Central memory CD8-positive, alpha-beta T cell (primary cell): ENCODE measurements at regions not wholly inside any gene's neighbourhood (a gene's known extent, or its start where the extent isn't known, plus 50 kb on each side); places are given as distances from the start of the nearest gene placed in this dataset.
"Not testable (repeated sequence)": the region's sequence is repeated elsewhere in the genome, so short reads cannot be mapped to it uniquely, and the experiment has no call there.

Experiments used
- ATAC-seq: fragments of 150-1000 bp; cut with Tn5 transposase; replicated peaks from 2 replicates; pipeline ENCODE4 v1.10.0; 2022; ENCODE audit warnings: mild to moderate bottlenecking, moderate FRiP score, moderate number of reproducible peaks; ENCODE audit not compliant: poor library complexity, severe bottlenecking; ENCODE audit errors: extremely low read depth
- DNase-seq, 2 donors: peaks; one replicate each; pipeline ENCODE4 v3.0.0; 2021; ENCODE audit warnings: low spot score in 2 of 2
- H3K27ac Mint-ChIP-seq: one replicate; pipeline ENCODE4 v1.8.0; 2022; ENCODE audit warnings: low read depth, mild to moderate bottlenecking, moderate library complexity, mixed read lengths
- H3K27me3 Mint-ChIP-seq: one replicate; pipeline ENCODE4 v1.8.0; 2022; ENCODE audit warnings: mixed read lengths
- H3K36me3 Mint-ChIP-seq: one replicate; pipeline ENCODE4 v1.8.0; 2022; ENCODE audit warnings: mild to moderate bottlenecking, moderate library complexity, mixed read lengths; ENCODE audit not compliant: insufficient read depth
- H3K4me1 Mint-ChIP-seq: one replicate; pipeline ENCODE4 v1.8.0; 2022; ENCODE audit warnings: mixed read lengths
- H3K4me3 Mint-ChIP-seq: one replicate; pipeline ENCODE4 v1.8.0; 2022; ENCODE audit warnings: mild to moderate bottlenecking, moderate library complexity, mixed read lengths
- H3K9me3 Mint-ChIP-seq: one replicate; pipeline ENCODE4 v1.8.0; 2022; ENCODE audit warnings: mixed read lengths

DNA sequence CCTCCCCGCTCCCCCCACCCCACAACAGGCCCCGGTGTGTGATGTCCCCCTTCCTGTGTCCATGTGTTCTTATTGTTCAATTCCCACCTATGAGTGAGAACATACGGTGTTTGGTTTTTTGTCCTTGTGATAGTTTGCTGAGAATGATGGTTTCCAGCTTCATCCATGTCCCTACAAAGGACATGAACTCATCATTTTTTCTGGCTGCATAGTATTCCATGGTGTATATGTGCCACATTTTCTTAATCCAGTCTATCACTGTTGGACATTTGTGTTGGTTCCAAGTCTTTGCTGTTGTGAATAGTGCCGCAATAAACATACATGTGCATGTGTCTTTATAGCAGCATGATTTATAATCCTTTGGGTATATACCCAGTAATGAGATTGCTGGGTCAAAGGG, 104.3 kb downstream of the MTPN start:
- not testable (repeated sequence) for H3K4me1 Mint-ChIP-seq, H3K9me3 Mint-ChIP-seq, ATAC-seq, H3K27ac Mint-ChIP-seq, H3K4me3 Mint-ChIP-seq, DNase-seq, H3K36me3 Mint-ChIP-seq
- peaks cover 34% of the 10 kb centered on the region for H3K27me3 Mint-ChIP-seq

DNA sequence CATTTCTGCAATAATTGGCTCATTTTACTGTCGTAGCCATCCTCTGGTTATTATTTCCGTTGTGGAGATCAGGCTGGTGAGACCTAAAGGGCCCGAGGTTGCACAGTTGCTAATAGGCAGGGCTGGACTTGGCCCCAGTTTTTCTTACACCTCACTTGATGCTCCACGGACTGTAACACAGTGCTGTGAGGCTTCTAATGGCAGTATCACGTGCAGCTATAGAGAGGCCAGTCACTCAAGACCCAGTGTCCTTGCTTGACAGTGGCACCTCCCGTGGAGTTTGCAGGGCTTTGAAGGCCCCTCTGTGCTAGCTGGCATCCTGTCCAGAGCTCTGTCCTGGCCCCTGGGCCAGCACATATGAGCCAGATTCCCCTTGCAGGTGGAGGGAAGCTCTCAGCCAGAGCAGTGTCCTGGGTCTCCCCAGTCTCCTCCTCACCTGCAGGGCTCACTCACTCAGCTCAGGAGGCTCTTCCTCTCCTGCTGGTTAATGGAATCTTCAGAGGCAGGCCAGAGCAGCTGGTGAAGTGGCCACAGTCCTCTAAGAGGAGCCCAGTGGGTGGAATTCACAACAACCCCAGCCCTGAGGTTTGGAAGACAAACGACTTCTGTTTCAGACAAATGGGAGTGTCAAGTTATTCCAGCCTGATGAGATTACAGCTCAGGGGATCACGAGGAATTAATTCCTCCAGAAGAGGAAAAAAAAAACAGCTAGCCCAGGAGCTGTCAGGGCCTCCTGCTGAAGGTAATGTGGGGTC, 114.2 kb upstream of the FAM180A start:
- H3K4me3 Mint-ChIP-seq: no peak overlapping the region
- no peaks in the 10 kb centered on the region for H3K4me1 Mint-ChIP-seq
- DNase-seq (no peak), ATAC-seq (no peak)
- no peaks in the 10 kb centered on the region for H3K9me3 Mint-ChIP-seq
- no peaks in the 10 kb centered on the region for H3K27me3 Mint-ChIP-seq
- no peaks in the 10 kb centered on the region for H3K36me3 Mint-ChIP-seq
- H3K27ac Mint-ChIP-seq: no peak overlapping the region

DNA sequence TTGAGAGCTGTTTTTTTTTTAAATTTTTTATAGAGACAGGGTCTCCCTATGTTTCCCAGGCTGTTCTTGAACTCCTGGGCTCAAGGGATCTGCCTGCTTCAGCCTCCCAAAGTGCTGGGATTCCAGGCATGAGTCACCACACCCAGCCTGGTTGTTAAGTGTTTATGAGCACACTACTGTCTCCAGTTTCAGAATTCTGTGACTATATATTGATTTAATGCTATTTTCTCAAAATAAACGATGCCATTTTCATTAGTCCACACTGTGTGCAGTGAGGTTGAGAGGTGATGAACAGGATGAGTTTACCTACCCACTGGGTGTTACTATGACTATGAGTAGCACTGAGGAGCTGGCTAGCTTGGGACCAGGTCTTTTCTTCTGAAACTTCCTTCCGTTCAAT, 110.9 kb upstream of the FAM180A start:
- Mint-ChIP-seq H3K9me3 (no peaks in the 10 kb centered on the region), H3K4me1 (peaks cover 6% of the 10 kb centered on the region), H3K27me3 (no peaks in the 10 kb centered on the region), H3K27ac (no peak overlapping the region), H3K4me3 (no peak overlapping the region), H3K36me3 (no peaks in the 10 kb centered on the region)
- ATAC-seq: no peak
- no peak for DNase-seq

DNA sequence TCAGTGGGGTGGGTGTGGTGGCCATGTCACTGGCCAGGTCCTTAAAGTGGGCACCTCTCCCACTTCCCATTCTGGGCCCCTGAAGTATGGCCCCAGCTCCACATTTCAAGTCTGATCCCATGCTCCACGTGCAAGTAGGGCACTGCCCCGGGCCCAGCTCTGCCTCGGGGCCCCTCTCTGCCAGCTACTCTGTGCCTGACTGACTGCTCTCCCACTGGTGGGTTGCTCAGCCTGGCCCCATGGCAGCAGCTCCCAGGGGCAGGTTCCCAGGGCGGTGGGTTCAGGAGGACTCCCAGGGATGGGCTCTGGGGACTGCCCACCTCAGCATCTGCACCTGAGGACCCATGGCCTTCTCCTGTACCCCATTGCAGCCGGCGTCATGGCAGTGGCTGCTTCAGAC, 110.2 kb upstream of the FAM180A start:
- Mint-ChIP-seq H3K27me3 (no peaks in the 10 kb centered on the region), H3K4me1 (peaks cover 6% of the 10 kb centered on the region), H3K9me3 (no peaks in the 10 kb centered on the region), H3K36me3 (no peaks in the 10 kb centered on the region), H3K27ac (no peak overlapping the region), H3K4me3 (no peak overlapping the region)
- DNase-seq (no peak), ATAC-seq (no peak)

DNA sequence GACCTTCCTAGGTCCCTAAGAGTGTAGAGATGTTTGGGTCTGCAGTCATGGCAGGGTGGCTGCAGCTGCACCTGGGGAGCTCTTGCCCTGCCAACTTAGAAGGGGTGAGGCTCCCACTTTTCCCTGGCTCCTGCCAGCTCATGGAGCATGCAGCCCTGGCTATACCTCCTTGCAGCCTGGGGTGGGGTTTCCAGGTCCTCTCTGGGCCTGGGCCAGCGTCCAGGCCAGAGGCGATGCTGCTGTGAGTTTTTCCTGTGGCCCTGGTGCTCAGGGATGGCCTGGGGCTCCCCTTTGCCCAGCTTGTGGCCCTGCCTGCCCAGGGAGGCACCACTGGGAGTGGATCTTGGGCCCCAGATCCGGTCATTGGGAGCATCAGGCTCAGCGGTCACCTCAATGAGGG, 109.8 kb upstream of the FAM180A start:
- Mint-ChIP-seq H3K4me3 (no peak overlapping the region), H3K9me3 (no peaks in the 10 kb centered on the region), H3K4me1 (peaks cover 6% of the 10 kb centered on the region), H3K27me3 (no peaks in the 10 kb centered on the region), H3K27ac (no peak overlapping the region), H3K36me3 (no peaks in the 10 kb centered on the region)
- no peak for DNase-seq
- ATAC-seq: no peak

DNA sequence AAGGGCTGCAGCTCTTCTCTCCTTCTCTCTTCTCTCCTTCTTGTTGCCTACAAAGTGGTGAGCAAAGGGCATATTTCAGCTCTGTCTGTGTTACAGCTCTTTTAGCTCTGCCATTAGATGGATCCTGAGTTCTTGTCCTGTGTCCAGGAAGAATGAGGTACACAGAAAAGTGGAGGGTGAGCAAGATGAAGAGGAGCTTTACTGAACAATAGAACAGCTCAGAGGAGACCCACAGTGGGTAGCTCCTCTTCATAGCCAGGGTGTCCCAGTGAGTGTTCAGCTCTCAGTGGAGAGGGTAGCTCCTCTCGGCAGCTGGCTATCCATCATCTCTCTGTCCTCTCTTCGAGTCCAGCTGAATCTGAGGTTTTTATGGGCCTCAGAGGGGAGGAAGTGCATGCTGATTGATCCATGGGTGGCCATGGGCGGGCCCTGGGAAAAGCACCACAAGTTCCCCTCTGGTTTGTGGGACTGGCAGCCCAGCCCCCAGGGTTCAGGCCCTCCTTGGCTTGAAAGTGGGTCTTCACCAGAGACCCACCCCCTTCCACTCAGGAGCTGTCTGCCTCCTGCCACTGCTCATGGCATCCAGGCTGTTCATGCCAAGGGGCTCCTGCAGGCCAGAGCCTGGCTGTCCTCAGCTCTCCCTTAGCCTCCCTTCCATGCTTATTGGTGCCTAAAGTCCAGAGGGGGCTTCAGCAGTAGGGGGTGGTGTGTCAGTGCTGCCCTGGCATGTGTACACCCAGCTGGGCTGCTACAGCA, 109.1 kb upstream of the FAM180A start:
- ATAC-seq: no peak
- H3K4me3 Mint-ChIP-seq: no peak overlapping the region

DNA sequence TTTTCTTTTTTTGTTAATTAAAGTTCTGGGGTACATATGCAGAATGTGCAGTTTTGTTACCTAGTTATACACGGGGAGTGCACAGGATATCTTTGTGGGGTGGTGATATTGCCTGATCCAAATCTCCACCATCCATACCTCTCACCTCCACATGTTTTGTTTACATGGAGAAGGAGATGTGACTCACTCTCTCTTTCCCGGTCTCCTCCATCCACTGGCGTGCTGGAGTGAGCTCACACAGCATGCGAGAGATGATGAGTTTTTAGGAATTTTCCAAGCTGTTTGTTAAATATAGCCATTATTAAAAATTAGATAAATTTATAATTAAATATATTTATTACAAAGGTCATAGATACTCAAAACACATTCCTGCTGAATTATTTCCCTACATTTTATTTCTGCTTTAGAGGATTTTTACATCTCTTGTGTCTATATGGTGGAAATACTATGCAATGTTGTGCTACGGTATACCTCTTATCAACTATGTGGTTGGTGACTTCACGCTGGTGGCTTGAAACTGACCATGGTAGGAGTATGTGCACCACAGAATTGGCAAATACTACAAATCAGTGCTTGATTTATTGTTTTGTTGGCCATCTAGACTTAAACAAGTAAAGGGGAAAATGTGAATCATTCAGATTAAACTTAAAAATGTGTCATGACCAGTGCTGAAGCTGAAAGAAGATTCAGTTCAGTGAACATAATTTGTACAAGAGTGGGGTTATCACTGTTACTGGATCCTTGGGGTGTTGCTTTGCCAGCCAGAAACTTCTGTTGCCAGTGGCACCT, 107.9 kb upstream of the FAM180A start:
- no peak for DNase-seq

More for the DNA sequence above, 109.1 kb upstream of the FAM180A start:
- Mint-ChIP-seq H3K27ac (no peak overlapping the region), H3K36me3 (no peaks in the 10 kb centered on the region), H3K9me3 (no peaks in the 10 kb centered on the region), H3K27me3 (no peaks in the 10 kb centered on the region), H3K4me1 (peaks cover 6% of the 10 kb centered on the region)
- no peak for DNase-seq

DNA sequence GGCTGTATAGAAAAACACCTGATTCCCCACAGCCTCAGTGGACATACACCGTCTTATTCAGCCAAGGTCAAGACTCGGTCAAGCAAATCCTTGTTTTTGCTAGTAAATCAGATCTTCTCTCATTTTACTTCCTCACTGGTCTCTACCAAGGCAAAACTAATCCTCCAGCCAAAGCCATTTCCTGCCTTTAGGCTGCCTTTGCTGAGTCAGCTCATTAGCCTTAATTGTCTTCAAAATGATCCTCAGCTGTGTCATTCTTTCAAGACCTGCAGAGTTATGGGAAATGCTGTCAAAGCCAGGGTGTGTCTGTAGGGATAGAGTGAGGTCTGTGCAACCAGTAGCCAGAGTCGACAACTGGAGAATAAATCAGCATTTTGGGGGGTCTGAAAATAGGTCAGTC, 107.2 kb upstream of the FAM180A start:
- Mint-ChIP-seq H3K27me3 (no peaks in the 10 kb centered on the region), H3K4me3 (no peak overlapping the region), H3K4me1 (peaks cover 6% of the 10 kb centered on the region), H3K36me3 (no peaks in the 10 kb centered on the region), H3K27ac (no peak overlapping the region), H3K9me3 (no peaks in the 10 kb centered on the region)
- DNase-seq: no peak
- no peak for ATAC-seq

More for the DNA sequence above, 107.9 kb upstream of the FAM180A start:
- no peak overlapping the region for H3K27ac Mint-ChIP-seq
- no peaks in the 10 kb centered on the region for H3K36me3 Mint-ChIP-seq
- peaks cover 6% of the 10 kb centered on the region for H3K4me1 Mint-ChIP-seq
- no peak for ATAC-seq
- no peak overlapping the region for H3K4me3 Mint-ChIP-seq
- H3K9me3 Mint-ChIP-seq: no peaks in the 10 kb centered on the region
- H3K27me3 Mint-ChIP-seq: no peaks in the 10 kb centered on the region

DNA sequence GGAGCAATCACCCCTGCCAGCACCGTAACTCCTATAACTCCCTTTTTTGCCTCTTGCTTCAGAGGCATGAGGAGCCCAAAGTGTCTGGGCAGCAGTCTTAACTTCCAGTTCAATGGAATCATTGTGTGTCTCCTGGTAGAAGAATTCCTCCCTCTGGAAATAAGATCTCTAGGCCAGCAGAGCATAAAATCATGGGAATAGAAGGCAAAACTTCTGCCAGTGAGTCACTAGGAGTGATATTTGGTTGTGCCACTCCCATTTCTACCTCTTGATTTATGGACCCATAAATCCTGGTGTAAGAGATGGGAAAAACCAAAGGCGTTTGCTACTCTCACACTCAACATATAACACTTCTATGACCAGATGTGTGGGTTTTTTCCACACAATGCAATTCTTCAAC, 104.9 kb upstream of the FAM180A start:
- Mint-ChIP-seq H3K27ac (no peak overlapping the region), H3K4me1 (peaks cover 6% of the 10 kb centered on the region), H3K4me3 (no peak overlapping the region), H3K27me3 (no peaks in the 10 kb centered on the region), H3K36me3 (no peaks in the 10 kb centered on the region), H3K9me3 (no peaks in the 10 kb centered on the region)
- DNase-seq (no peak), ATAC-seq (no peak)

DNA sequence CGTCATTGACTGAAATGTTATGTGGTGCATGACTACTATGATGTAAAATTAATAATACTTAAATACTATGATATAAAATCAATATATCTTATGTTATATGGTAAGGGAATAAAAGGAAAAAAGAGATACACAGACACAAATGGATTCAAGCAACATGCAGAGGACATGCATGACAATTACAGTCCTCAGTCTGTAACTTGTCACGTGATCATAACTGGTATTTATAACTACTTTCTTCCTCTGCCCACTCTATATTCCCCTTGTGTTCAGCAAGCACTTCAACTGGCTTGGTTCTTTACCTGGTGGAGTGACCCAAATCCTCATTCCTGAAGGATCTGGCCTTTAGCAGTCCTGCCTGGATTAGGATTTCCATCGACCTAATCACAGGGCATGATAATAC, 104.4 kb upstream of the FAM180A start:
- Mint-ChIP-seq H3K36me3 (no peaks in the 10 kb centered on the region), H3K27me3 (no peaks in the 10 kb centered on the region), H3K4me3 (no peak overlapping the region), H3K9me3 (no peaks in the 10 kb centered on the region), H3K27ac (no peak overlapping the region), H3K4me1 (peaks cover 6% of the 10 kb centered on the region)
- no peak for ATAC-seq
- no peak for DNase-seq

DNA sequence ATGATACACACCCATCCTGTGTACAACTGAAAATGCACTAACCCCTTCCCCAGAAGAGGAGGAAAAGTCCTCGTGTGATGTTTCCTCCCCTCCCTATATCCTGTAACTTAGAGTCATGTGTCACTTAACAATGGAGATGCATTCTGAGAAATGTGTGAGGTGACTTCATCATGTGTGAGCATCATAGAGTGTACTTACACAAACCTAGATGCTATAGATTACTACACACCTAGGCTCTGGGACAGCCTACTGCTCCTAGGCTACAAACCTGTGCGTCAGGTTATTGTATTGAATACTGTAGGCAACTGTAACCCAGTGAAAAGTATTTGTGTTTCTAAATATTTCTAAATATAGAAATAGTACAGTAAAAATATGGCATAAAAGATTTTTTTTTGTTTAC, 98.6 kb upstream of the FAM180A start:
- Mint-ChIP-seq H3K4me1 (peaks cover 9% of the 10 kb centered on the region), H3K9me3 (no peaks in the 10 kb centered on the region), H3K27me3 (no peaks in the 10 kb centered on the region), H3K4me3 (no peak overlapping the region), H3K27ac (no peak overlapping the region), H3K36me3 (no peaks in the 10 kb centered on the region)
- no peak for DNase-seq
- no peak for ATAC-seq

DNA sequence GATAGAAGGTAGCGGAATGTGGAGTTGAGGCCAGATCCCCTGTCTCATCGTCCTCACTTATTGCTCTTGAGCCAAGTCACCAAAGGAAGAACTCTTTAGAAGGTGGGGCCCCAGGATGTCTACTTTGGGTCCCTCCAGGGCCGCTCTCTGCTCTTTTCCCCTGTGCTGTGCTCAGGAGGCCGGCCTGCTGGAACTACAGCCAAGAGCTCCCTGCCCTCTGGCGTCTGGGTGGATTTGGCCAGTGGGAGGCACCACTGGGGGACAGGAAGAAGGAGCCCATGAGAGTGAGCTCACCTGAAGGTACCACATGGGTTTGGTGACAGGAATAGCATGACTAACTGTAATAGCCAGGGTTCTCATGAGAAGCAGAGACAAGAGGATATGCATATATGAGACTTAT, 97.7 kb upstream of the FAM180A start:
- H3K4me3 Mint-ChIP-seq: no peak overlapping the region

More for the DNA sequence above, 97.7 kb upstream of the FAM180A start:
- Mint-ChIP-seq H3K27me3 (no peaks in the 10 kb centered on the region), H3K36me3 (no peaks in the 10 kb centered on the region), H3K4me1 (peaks cover 15% of the 10 kb centered on the region), H3K27ac (no peak overlapping the region), H3K9me3 (no peaks in the 10 kb centered on the region)
- ATAC-seq: no peak
- DNase-seq: no peak
